Tibial artery (tissue), 4 donors: ENCODE measurements at regions not wholly inside any gene's neighbourhood (a gene's known extent, or its start where the extent isn't known, plus 50 kb on each side); places are given as distances from the start of the nearest gene placed in this dataset.

Experiments
- DNase-seq, 2 donors: peaks; one replicate each; pipeline ENCODE4 v3.0.0-alpha.2; 2019
- H3K27ac ChIP-seq, 2 donors: fragments of 200-600 bp; sonication (generic) in 1 of 2; 1 replicate in 1 of 2; 2 replicates in 1 of 2; pipeline ENCODE4 v1.5.1; 2018 to 2019; ENCODE audit warnings: mild to moderate bottlenecking in 1 of 2
- H3K27me3 ChIP-seq, 2 donors: fragments of 200-600 bp; sonication (generic) in 1 of 2; one replicate each; pipeline versions ENCODE4 v1.5.1 to v1.6.0; 2016 to 2019
- H3K36me3 ChIP-seq, 3 donors: fragments of 200-600 bp; sonication (generic) in 2 of 3; one replicate each; pipeline ENCODE4 v1.5.1; 2016 to 2019; ENCODE audit warnings: mild to moderate bottlenecking in 2 of 3
- H3K4me1 ChIP-seq, 4 donors: fragments of 200-600 bp; sonication (generic) in 2 of 4; 1 replicate in 3 of 4; 2 replicates in 1 of 4; pipeline ENCODE4 v1.5.1; 2016 to 2019
- H3K4me3 ChIP-seq, 2 donors: fragments of 200-600 bp; sonication (generic) in 1 of 2; 1 replicate in 1 of 2; 2 replicates in 1 of 2; pipeline ENCODE4 v1.5.1; 2018 to 2019; ENCODE audit warnings: mild to moderate bottlenecking in 2 of 2
- H3K9me3 ChIP-seq, 3 donors: fragments of 200-600 bp; sonication (generic) in 1 of 3; one replicate each; pipeline ENCODE4 v1.5.1; 2016 to 2019
- CTCF ChIP-seq, 2 experiments: fragments of 200-600 bp in 1 of 2; fragments of 450-650 bp in 1 of 2; IDR thresholded peaks; one replicate each; pipeline ENCODE4 v1.5.1; 2017 to 2019; ENCODE audit warnings: antibody characterized with exemption in 2 of 2, mild to moderate bottlenecking in 1 of 2, moderate library complexity in 1 of 2
- intact Hi-C: fragments of 100-400 bp; cut with DNase I; formaldehyde crosslinking; loops from one replicate; pipeline ENCODE4 v1.15.0; 2023; ENCODE audit warnings: low total_unique reads

- DNase-seq: no peak
- Histone ChIP-seq H3K9me3 (peaks cover 0 to 3% (median 0%) of the 10 kb centered on the region in 3 donors), H3K4me3 (no peak overlapping the region), H3K36me3 (no peaks in the 10 kb centered on the region), H3K27me3 (peaks cover 0 to 5% of the 10 kb centered on the region in 2 donors), H3K27ac (no peak overlapping the region), H3K4me1 (no peaks in the 10 kb centered on the region)
- intact Hi-C loops: no loop called here
- TF ChIP-seq CTCF (IDR thresholded peaks at IDR 0.05): no peak
These were observed 89.6 kb upstream of the CTBP2 start for GRCh38 chr10:125249948-125250347.

DNA sequence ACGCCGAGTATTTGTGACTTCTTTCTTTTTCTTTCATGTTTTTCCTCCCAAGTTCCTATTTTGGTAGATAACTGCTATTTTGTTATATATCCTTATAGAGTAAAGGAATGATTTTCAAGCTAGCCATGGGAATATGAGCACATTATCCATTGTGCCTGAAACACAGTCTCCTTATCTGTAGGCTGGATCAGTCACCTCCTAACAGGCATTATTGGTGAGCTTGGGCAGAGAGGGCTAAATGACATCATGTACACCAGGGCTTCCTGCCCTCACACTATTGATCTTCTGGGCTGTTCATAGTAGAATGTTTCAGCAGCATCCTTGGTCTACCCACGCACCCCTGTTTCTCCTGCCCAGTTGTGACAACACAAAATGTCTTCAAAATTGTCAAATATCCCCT is 88.1 kb upstream of the CTBP2 start:
- H3K27me3 ChIP-seq: peaks cover 0 to 5% of the 10 kb centered on the region in 2 donors
- H3K9me3 ChIP-seq: peaks cover 0 to 3% (median 0%) of the 10 kb centered on the region in 3 donors
- no peak for DNase-seq
- no peak overlapping the region for H3K27ac ChIP-seq
- no peaks in the 10 kb centered on the region for H3K36me3 ChIP-seq
- no peak for TF ChIP-seq CTCF (IDR thresholded peaks at IDR 0.05)
- intact Hi-C loops: no loop called here
- no peak overlapping the region for H3K4me3 ChIP-seq
- H3K4me1 ChIP-seq: no peaks in the 10 kb centered on the region

DNA sequence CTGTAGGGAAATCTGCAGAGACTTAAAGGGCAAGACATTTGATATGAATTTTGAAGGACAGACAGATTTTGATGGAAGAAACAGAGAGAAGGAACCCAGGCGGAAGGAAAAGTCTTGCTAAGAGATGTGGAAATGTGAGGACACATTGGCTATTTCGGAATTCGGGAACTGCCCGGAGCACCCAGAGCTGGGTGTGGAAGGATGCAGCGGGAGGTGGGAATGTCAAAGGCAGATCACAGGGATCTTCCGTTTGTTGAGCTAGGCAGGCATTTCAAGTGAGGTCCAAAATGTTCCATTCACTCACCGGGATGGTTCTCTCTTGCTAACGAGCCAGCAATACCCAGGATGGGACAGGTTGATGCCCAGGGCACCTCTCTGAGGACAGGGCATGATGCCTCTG is 87.2 kb upstream of the CTBP2 start:
- peaks cover 0 to 5% of the 10 kb centered on the region in 2 donors for H3K27me3 ChIP-seq
- no peak overlapping the region for H3K27ac ChIP-seq
- H3K4me3 ChIP-seq: no peak overlapping the region
- H3K4me1 ChIP-seq: no peaks in the 10 kb centered on the region
- H3K36me3 ChIP-seq: no peaks in the 10 kb centered on the region
- DNase-seq: no peak
- intact Hi-C loops: no loop called here
- TF ChIP-seq CTCF (IDR thresholded peaks at IDR 0.05): no peak
- H3K9me3 ChIP-seq: peaks cover 0 to 3% (median 0%) of the 10 kb centered on the region in 3 donors

DNA sequence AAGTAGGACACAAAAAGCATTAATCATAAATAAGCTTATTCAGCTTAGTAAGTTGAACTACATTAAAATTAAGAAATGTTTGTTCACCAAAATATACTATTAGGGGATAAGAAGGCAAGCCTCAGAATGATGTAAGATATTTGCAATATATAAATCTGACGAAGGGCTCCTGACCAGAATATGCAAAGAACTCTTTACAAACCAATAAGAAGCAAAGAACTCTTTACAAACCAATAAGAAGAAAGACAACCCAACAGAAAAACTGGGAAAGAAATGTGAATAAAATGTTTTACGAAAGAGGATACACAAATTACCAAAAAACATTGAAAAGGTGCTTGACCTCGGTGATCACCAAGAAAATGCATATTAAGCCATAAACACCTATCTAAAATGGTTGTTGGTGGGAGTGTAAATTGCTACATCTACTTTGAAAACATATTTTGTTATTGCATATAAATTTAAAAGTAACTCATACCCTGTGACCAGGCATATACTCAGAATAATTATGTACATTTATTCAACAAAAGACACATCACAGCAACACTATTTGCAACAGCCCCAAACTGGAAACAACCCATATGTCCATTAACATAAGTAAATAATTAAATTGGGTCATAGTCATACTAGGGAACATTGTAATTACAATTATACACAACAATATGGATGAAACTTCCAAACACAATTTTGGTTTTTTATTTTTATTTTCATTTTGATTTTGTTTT is 83.3 kb upstream of the CTBP2 start:
- intact Hi-C loops: no loop called here
- DNase-seq: no peak
- TF ChIP-seq CTCF (IDR thresholded peaks at IDR 0.05): no peak
- Histone ChIP-seq H3K9me3 (peaks cover 0 to 6% (median 3%) of the 10 kb centered on the region in 3 donors), H3K4me1 (no peaks in the 10 kb centered on the region), H3K36me3 (no peaks in the 10 kb centered on the region), H3K27me3 (peaks cover 0 to 3% of the 10 kb centered on the region in 2 donors), H3K4me3 (no peak overlapping the region), H3K27ac (no peak overlapping the region)

GRCh38 chr10:125238682-125239081 is 78.3 kb upstream of the CTBP2 start:
- no peak for TF ChIP-seq CTCF (IDR thresholded peaks at IDR 0.05)
- no peak for DNase-seq
- no peaks in the 10 kb centered on the region for H3K4me1 ChIP-seq
- H3K27ac ChIP-seq: no peak overlapping the region
- peaks cover 0 to 8% of the 10 kb centered on the region in 2 donors for H3K27me3 ChIP-seq
- no peaks in the 10 kb centered on the region for H3K36me3 ChIP-seq
- H3K9me3 ChIP-seq: peaks cover 0 to 15% (median 8%) of the 10 kb centered on the region in 3 donors
- H3K4me3 ChIP-seq: no peak overlapping the region
- intact Hi-C loops: no loop called here
